ENCODE measurements at regions not wholly inside any gene's neighbourhood (a gene's known extent, or its start where the extent isn't known, plus 50 kb on each side); places are given as distances from the start of the nearest gene placed in this dataset.

DNA sequence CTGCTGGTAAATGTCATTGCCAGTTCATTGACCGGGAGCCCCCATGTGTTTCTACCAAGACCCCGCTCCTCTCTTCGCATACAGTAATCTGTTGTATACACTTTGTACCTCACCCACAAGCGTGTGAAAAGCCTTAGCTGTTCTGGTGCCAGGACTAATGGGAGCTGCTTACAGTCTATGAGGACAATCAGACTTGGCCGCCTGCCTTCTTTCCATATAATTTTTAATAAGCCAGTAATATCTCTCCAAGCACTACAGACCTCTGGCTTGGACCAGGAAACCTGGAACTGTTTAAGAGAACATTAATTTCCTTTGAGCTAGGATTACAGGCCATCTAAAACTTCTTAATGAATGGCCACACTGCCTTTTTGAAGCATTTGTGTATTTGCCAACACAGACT, 149.7 kb upstream of the MSX1 start:
- TF ChIP-seq ZNF529 (tag by site-specific recombination; IDR thresholded peaks at IDR 0.05; ENCODE audit: insufficient replicate concordance) (no peak), ZNF423 (tag by site-specific recombination; IDR thresholded peaks at IDR 0.05) (no peak), ZNF404 (tag by site-specific recombination; IDR thresholded peaks at IDR 0.05) (no peak), YY1 (tag by site-specific recombination; IDR thresholded peaks at IDR 0.05) (no peak)
- TF ChIP-seq, protein P1, sequence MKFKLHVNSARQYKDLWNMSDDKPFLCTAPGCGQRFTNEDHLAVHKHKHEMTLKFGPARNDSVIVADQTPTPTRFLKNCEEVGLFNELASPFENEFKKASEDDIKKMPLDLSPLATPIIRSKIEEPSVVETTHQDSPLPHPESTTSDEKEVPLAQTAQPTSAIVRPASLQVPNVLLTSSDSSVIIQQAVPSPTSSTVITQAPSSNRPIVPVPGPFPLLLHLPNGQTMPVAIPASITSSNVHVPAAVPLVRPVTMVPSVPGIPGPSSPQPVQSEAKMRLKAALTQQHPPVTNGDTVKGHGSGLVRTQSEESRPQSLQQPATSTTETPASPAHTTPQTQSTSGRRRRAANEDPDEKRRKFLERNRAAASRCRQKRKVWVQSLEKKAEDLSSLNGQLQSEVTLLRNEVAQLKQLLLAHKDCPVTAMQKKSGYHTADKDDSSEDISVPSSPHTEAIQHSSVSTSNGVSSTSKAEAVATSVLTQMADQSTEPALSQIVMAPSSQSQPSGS (tag by site-specific recombination; IDR thresholded peaks at IDR 0.05; ENCODE audit: low read depth), result no peak
- TF ChIP-seq, protein P2, sequence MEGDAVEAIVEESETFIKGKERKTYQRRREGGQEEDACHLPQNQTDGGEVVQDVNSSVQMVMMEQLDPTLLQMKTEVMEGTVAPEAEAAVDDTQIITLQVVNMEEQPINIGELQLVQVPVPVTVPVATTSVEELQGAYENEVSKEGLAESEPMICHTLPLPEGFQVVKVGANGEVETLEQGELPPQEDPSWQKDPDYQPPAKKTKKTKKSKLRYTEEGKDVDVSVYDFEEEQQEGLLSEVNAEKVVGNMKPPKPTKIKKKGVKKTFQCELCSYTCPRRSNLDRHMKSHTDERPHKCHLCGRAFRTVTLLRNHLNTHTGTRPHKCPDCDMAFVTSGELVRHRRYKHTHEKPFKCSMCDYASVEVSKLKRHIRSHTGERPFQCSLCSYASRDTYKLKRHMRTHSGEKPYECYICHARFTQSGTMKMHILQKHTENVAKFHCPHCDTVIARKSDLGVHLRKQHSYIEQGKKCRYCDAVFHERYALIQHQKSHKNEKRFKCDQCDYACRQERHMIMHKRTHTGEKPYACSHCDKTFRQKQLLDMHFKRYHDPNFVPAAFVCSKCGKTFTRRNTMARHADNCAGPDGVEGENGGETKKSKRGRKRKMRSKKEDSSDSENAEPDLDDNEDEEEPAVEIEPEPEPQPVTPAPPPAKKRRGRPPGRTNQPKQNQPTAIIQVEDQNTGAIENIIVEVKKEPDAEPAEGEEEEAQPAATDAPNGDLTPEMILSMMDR (tag by site-specific recombination; IDR thresholded peaks at IDR 0.05), result no peak

Measured in HEK293 (cell line).